ENCODE measurements at regions not wholly inside any gene's neighbourhood (a gene's known extent, or its start where the extent isn't known, plus 50 kb on each side); places are given as distances from the start of the nearest gene placed in this dataset.
"Not testable (repeated sequence)": the region's sequence is repeated elsewhere in the genome, so short reads cannot be mapped to it uniquely, and the experiment has no call there.

GRCh38 chr2:187180529-187180928 lies 267.5 kb downstream of the CALCRL start:
- Histone ChIP-seq H3K9ac (ENCODE audit: low read length) (no peak overlapping the region), H3K36me3 (ENCODE audit: low read length) (no peaks in the 10 kb centered on the region), H3F3A (ENCODE audit: insufficient read depth) (no peaks in the 10 kb centered on the region), H3K27ac (ENCODE audit: low read depth, low read length) (no peak overlapping the region), H2AFZ (ENCODE audit: low read depth, low read length, severe bottlenecking) (no peak overlapping the region), H4K20me1 (ENCODE audit: low read depth, low read length) (no peaks in the 10 kb centered on the region), H3K27me3 (ENCODE audit: low read length) (no peaks in the 10 kb centered on the region), H3K9me3 (ENCODE audit: insufficient read depth, low read length) (no peaks in the 10 kb centered on the region), H3K79me2 (ENCODE audit: insufficient read depth, low read length) (no peaks in the 10 kb centered on the region), H3K4me2 (ENCODE audit: low read depth, low read length, poor library complexity, severe bottlenecking) (no peak overlapping the region), H3K9me2 (replicated peaks; ENCODE audit: insufficient read depth, low read length) (no peaks in the 10 kb centered on the region), H3K4me3 (ENCODE audit: insufficient read depth, low read length, poor library complexity, severe bottlenecking) (no peak overlapping the region)
- TF ChIP-seq EZH2phosphoT487 (conservative IDR thresholded peaks at IDR 0.05; ENCODE audit: low read length), result no peak
- TF ChIP-seq CTCF (IDR thresholded peaks at IDR 0.05; ENCODE audit: insufficient read depth, low read length, poor library complexity, severe bottlenecking), result no peak

- H4K20me1 ChIP-seq (ENCODE audit: low read depth, low read length); H3K79me2 ChIP-seq (ENCODE audit: insufficient read depth, low read length); H3K9me3 ChIP-seq (ENCODE audit: insufficient read depth, low read length); H3F3A ChIP-seq (ENCODE audit: insufficient read depth); H3K36me3 ChIP-seq (ENCODE audit: low read length); H3K9me2 ChIP-seq (replicated peaks; ENCODE audit: insufficient read depth, low read length); H3K27ac ChIP-seq (ENCODE audit: low read depth, low read length); H3K27me3 ChIP-seq (ENCODE audit: low read length); H3K4me2 ChIP-seq (ENCODE audit: low read depth, low read length, poor library complexity, severe bottlenecking); H2AFZ ChIP-seq (ENCODE audit: low read depth, low read length, severe bottlenecking); H3K9ac ChIP-seq (ENCODE audit: low read length); H3K4me3 ChIP-seq (ENCODE audit: insufficient read depth, low read length, poor library complexity, severe bottlenecking): not testable (repeated sequence)
Observed at GRCh38 chr2:187178876-187179275, 269.2 kb downstream of the CALCRL start.

DNA sequence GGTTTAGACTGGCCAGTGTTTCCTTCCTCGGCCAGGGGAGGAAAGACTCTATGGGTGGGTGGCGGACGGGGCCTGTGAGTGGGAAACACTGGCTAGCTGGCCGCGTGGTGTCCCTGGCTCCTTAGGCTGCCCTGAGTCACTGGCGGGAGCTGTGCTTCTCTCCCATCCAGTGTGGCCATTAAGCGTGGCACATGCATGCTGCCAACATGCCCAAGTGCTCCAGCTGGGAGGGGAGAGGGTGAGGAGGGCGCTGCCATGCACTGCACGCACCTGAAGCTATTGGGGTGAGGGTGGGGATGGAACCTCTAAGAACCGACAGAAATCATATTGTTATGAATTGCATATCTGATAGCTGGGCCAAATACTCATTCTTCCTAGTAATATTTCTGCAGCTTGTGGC lies 270.8 kb downstream of the CALCRL start:
- TF ChIP-seq CTCF (IDR thresholded peaks at IDR 0.05; ENCODE audit: insufficient read depth, low read length, poor library complexity, severe bottlenecking) (no peak), EZH2phosphoT487 (conservative IDR thresholded peaks at IDR 0.05; ENCODE audit: low read length) (no peak)
- no peaks in the 10 kb centered on the region for H3K79me2 ChIP-seq (ENCODE audit: insufficient read depth, low read length)
- no peak overlapping the region for H2AFZ ChIP-seq (ENCODE audit: low read depth, low read length, severe bottlenecking)
- H3K27me3 ChIP-seq (ENCODE audit: low read length), result no peaks in the 10 kb centered on the region
- no peaks in the 10 kb centered on the region for H3K9me2 ChIP-seq (replicated peaks; ENCODE audit: insufficient read depth, low read length)
- no peaks in the 10 kb centered on the region for H3K9me3 ChIP-seq (ENCODE audit: insufficient read depth, low read length)
- H3K4me3 ChIP-seq (ENCODE audit: insufficient read depth, low read length, poor library complexity, severe bottlenecking), result no peak overlapping the region
- H4K20me1 ChIP-seq (ENCODE audit: low read depth, low read length), result no peaks in the 10 kb centered on the region
- no peaks in the 10 kb centered on the region for H3F3A ChIP-seq (ENCODE audit: insufficient read depth)
- H3K4me2 ChIP-seq (ENCODE audit: low read depth, low read length, poor library complexity, severe bottlenecking), result no peak overlapping the region
- no peak overlapping the region for H3K9ac ChIP-seq (ENCODE audit: low read length)
- H3K36me3 ChIP-seq (ENCODE audit: low read length), result no peaks in the 10 kb centered on the region
- no peak overlapping the region for H3K27ac ChIP-seq (ENCODE audit: low read depth, low read length)

GRCh38 chr2:187174582-187174981 lies 273.5 kb downstream of the CALCRL start:
- H3K4me2 ChIP-seq (ENCODE audit: low read depth, low read length, poor library complexity, severe bottlenecking), result no peak overlapping the region
- H3K27me3 ChIP-seq (ENCODE audit: low read length), result no peaks in the 10 kb centered on the region
- H3K9ac ChIP-seq (ENCODE audit: low read length), result no peak overlapping the region
- no peaks in the 10 kb centered on the region for H3K9me2 ChIP-seq (replicated peaks; ENCODE audit: insufficient read depth, low read length)
- no peaks in the 10 kb centered on the region for H3K36me3 ChIP-seq (ENCODE audit: low read length)
- no peaks in the 10 kb centered on the region for H3K9me3 ChIP-seq (ENCODE audit: insufficient read depth, low read length)
- no peak overlapping the region for H2AFZ ChIP-seq (ENCODE audit: low read depth, low read length, severe bottlenecking)
- no peak overlapping the region for H3K27ac ChIP-seq (ENCODE audit: low read depth, low read length)
- no peak for TF ChIP-seq EZH2phosphoT487 (conservative IDR thresholded peaks at IDR 0.05; ENCODE audit: low read length)
- TF ChIP-seq CTCF (IDR thresholded peaks at IDR 0.05; ENCODE audit: insufficient read depth, low read length, poor library complexity, severe bottlenecking), result peak; percentile 55
- H4K20me1 ChIP-seq (ENCODE audit: low read depth, low read length), result no peaks in the 10 kb centered on the region
- no peak overlapping the region for H3K4me3 ChIP-seq (ENCODE audit: insufficient read depth, low read length, poor library complexity, severe bottlenecking)
- H3K79me2 ChIP-seq (ENCODE audit: insufficient read depth, low read length), result no peaks in the 10 kb centered on the region
- H3F3A ChIP-seq (ENCODE audit: insufficient read depth), result no peaks in the 10 kb centered on the region
